ENCODE measurements at regions not wholly inside any gene's neighbourhood (a gene's known extent, or its start where the extent isn't known, plus 50 kb on each side); places are given as distances from the start of the nearest gene placed in this dataset.

DNA sequence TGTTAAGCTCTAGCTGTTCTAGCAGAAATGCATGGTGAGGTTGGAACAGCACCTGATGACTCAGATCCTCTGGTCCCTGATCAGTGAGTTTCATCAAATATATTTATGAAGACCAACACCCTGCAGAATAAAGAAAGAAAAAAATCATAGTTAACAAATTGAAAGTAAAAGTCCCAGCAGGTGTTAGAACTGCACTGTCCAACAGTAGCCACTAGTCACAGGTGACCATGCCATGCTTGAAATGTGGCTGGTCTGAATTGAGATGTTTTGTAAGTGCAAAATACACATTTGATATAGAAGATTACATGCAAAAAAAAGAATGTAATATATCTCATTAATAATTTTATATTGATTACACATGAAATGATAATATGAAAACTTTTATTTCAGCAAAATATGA, 1010.7 kb upstream of the ZEB2 start:
- Histone ChIP-seq H3K79me1 (ENCODE audit: insufficient read depth, low read depth, low read length, poor library complexity, severe bottlenecking) (no peaks in the 10 kb centered on the region), H3K4me1 (ENCODE audit: insufficient read depth, low read length) (no peaks in the 10 kb centered on the region), H2BK12ac (ENCODE audit: insufficient read length, low read depth, low read length) (no peak overlapping the region), H3K79me2 (ENCODE audit: insufficient read depth, low read length) (no peaks in the 10 kb centered on the region), H3T11ph (ENCODE audit: low read length) (no peak overlapping the region), H3K27ac (ENCODE audit: insufficient read length, low read depth, low read length) (no peak overlapping the region), H3K56ac (ENCODE audit: insufficient read length, low read depth, low read length) (no peak overlapping the region), H3K23me2 (ENCODE audit: insufficient read length, low read depth, low read length, poor library complexity, severe bottlenecking) (no peaks in the 10 kb centered on the region), H2BK20ac (ENCODE audit: low read depth, low read length, poor library complexity, severe bottlenecking) (no peak overlapping the region), H4K91ac (ENCODE audit: insufficient read length, low read depth, low read length) (no peak overlapping the region), H3K9me3 (ENCODE audit: control insufficient read depth, low read depth, low read length) (no peaks in the 10 kb centered on the region), H3K4me2 (ENCODE audit: insufficient read depth, insufficient read length, low read length) (no peak overlapping the region), H3K27me3 (ENCODE audit: insufficient read depth, low read length) (no peaks in the 10 kb centered on the region), H2BK120ac (ENCODE audit: low read depth, low read length, poor library complexity, severe bottlenecking) (no peak overlapping the region), H3K9ac (ENCODE audit: extremely low read depth, insufficient read length, low read length) (no peak overlapping the region), H2AFZ (ENCODE audit: low read length) (no peak overlapping the region), H2BK15ac (ENCODE audit: low read depth, low read length) (no peak overlapping the region), H2AK5ac (ENCODE audit: insufficient read length, low read length) (no peak overlapping the region), H3K18ac (ENCODE audit: insufficient read length, low read depth, low read length) (no peak overlapping the region), H4K5ac (ENCODE audit: insufficient read length, low read depth, low read length) (no peak overlapping the region), H4K20me1 (ENCODE audit: control insufficient read depth, insufficient read depth, insufficient read length) (no peaks in the 10 kb centered on the region), H3K4ac (ENCODE audit: low read depth, low read length) (no peak overlapping the region), H3K14ac (ENCODE audit: insufficient read depth, low read length) (no peak overlapping the region), H2BK5ac (ENCODE audit: insufficient read length, low read length) (no peak overlapping the region), H3K23ac (ENCODE audit: insufficient read length, low read depth, low read length) (no peak overlapping the region), H4K8ac (replicated peaks; ENCODE audit: insufficient read length, low read depth, low read length) (no peak overlapping the region)
- no peak for DNase-seq
- Mint-ChIP-seq H3K36me3 (ENCODE audit: insufficient read depth in 1 of 3, low read depth in 3 of 3) (no peaks in the 10 kb centered on the region), H3K4me3 (no peak overlapping the region), H3K27me3 (ENCODE audit: low read depth) (no peaks in the 10 kb centered on the region), H3K4me1 (no peaks in the 10 kb centered on the region), H3K9me3 (no peaks in the 10 kb centered on the region), H3K27ac (no peak overlapping the region)
- TF ChIP-seq, protein P1, sequence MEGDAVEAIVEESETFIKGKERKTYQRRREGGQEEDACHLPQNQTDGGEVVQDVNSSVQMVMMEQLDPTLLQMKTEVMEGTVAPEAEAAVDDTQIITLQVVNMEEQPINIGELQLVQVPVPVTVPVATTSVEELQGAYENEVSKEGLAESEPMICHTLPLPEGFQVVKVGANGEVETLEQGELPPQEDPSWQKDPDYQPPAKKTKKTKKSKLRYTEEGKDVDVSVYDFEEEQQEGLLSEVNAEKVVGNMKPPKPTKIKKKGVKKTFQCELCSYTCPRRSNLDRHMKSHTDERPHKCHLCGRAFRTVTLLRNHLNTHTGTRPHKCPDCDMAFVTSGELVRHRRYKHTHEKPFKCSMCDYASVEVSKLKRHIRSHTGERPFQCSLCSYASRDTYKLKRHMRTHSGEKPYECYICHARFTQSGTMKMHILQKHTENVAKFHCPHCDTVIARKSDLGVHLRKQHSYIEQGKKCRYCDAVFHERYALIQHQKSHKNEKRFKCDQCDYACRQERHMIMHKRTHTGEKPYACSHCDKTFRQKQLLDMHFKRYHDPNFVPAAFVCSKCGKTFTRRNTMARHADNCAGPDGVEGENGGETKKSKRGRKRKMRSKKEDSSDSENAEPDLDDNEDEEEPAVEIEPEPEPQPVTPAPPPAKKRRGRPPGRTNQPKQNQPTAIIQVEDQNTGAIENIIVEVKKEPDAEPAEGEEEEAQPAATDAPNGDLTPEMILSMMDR (conservative IDR thresholded peaks at IDR 0.05): no peak; the same call in 2 of the 3 replicates
